ENCODE measurements at regions not wholly inside any gene's neighbourhood (a gene's known extent, or its start where the extent isn't known, plus 50 kb on each side); places are given as distances from the start of the nearest gene placed in this dataset.

- no peak for DNase-seq (ENCODE audit: low read depth, low spot score)
- Histone ChIP-seq H3K9me3 (ENCODE audit: control insufficient read depth, insufficient read depth, low read depth, low read length) (no peaks in the 10 kb centered on the region), H3K4me3 (ENCODE audit: low read depth in 2 of 2, low read length in 2 of 2) (no peak overlapping the region), H3K36me3 (ENCODE audit: control insufficient read depth, insufficient read depth, low read length) (no peaks in the 10 kb centered on the region), H3K4me1 (ENCODE audit: control insufficient read depth, insufficient read depth, low read length) (0 out of 2 replicates have a peak, but pooled peaks cover 7% of the 10 kb centered on the region), H3K27ac (ENCODE audit: low read length) (peak overlapping the region; percentile 31), H3K27me3 (ENCODE audit: control insufficient read depth, insufficient read depth, low read length) (no peaks in the 10 kb centered on the region)
- CTCF ChIA-PET = no interaction called here
- BruUV-seq (replicated peaks) = no TSS peak
- POLR2A ChIA-PET = no interaction called here
- TF ChIP-seq REST (IDR thresholded peaks at IDR 0.05; ENCODE audit: insufficient read depth in 1 of 2, low read depth in 2 of 2, low read length in 1 of 2) (no peak), TCF7L2 (IDR thresholded peaks at IDR 0.05; ENCODE audit: low read depth, low read length) (no peak), SIN3A (IDR thresholded peaks at IDR 0.05; ENCODE audit: borderline replicate concordance, insufficient read depth, low read depth, low read length) (no peak), CTCF (IDR thresholded peaks at IDR 0.05) (no peak), POLR2AphosphoS5 (IDR thresholded peaks at IDR 0.05; ENCODE audit: low read depth, low read length) (no peak)
- no peak for ATAC-seq
- in situ Hi-C loops (cut with HindIII; ENCODE audit: low pct_unique_long_range_greater_than_20kb, low sequenced_read_pairs) = no loop called here
- intact Hi-C loops (cut with micrococcal nuclease; ENCODE audit: unreplicated experiment) = no loop called here
These were observed 245.7 kb downstream of the TOMM20 start for GRCh38 chr1:234882898-234883297.

GRCh38 chr1:234881893-234882771 is 246.5 kb downstream of the TOMM20 start:
- no peak overlapping the region for H3K4me3 ChIP-seq (ENCODE audit: low read depth in 2 of 2, low read length in 2 of 2)
- in situ Hi-C loops (cut with HindIII; ENCODE audit: low pct_unique_long_range_greater_than_20kb, low sequenced_read_pairs) (no loop called here), intact Hi-C loops (cut with micrococcal nuclease; ENCODE audit: unreplicated experiment) (no loop called here)
- CTCF ChIA-PET = no interaction called here
- BruUV-seq (replicated peaks) = no TSS peak
- POLR2A ChIA-PET = interaction anchor here (0.6 kb wide), 1 partner anchor 555 kb away, joined by 5 read pairs; no protein-coding TSS in a partner anchor
- no peak for DNase-seq (ENCODE audit: low read depth, low spot score)
- TF ChIP-seq POLR2AphosphoS5 (IDR thresholded peaks at IDR 0.05; ENCODE audit: low read depth, low read length) = no peak
- no peaks in the 10 kb centered on the region for H3K9me3 ChIP-seq (ENCODE audit: control insufficient read depth, insufficient read depth, low read depth, low read length)
- H3K27me3 ChIP-seq (ENCODE audit: control insufficient read depth, insufficient read depth, low read length) = no peaks in the 10 kb centered on the region
- peak overlapping the region; percentile 31 for H3K27ac ChIP-seq (ENCODE audit: low read length)
- H3K36me3 ChIP-seq (ENCODE audit: control insufficient read depth, insufficient read depth, low read length) = no peaks in the 10 kb centered on the region
- ATAC-seq = no peak
- peaks cover 11% of the 10 kb centered on the region; the same call in 1 of the 2 replicates for H3K4me1 ChIP-seq (ENCODE audit: control insufficient read depth, insufficient read depth, low read length)

Measured in Panc1 (cell line).